Activated T-helper 2 cell treated with anti-CD3 and anti-CD28 coated beads, Interferon-gamma antibody, Interleukin-2, Interleukin-4, amounts not matched to agents 10 μg/mL and 5 μg/mL and 100 μg/mL, durations not matched to agents 14 hours and 24 hours and 36 hours (primary cell): ENCODE measurements at regions not wholly inside any gene's neighbourhood (a gene's known extent, or its start where the extent isn't known, plus 50 kb on each side); places are given as distances from the start of the nearest gene placed in this dataset.
"Not testable (repeated sequence)": the region's sequence is repeated elsewhere in the genome, so short reads cannot be mapped to it uniquely, and the experiment has no call there.

Source experiments
- DNase-seq: peaks from one replicate; pipeline ENCODE4 v3.0.0; 2021; ENCODE audit warnings: low spot score
- H3K27ac Mint-ChIP-seq: one replicate; pipeline ENCODE4 v1.8.0; 2021; ENCODE audit warnings: mixed read lengths
- H3K27me3 Mint-ChIP-seq: one replicate; pipeline ENCODE4 v1.8.0; 2021; ENCODE audit warnings: low read depth, mixed read lengths
- H3K36me3 Mint-ChIP-seq: one replicate; pipeline ENCODE4 v1.8.0; 2021; ENCODE audit warnings: low read depth, mixed read lengths
- H3K4me1 Mint-ChIP-seq: one replicate; pipeline ENCODE4 v1.8.0; 2021; ENCODE audit warnings: low read depth, mixed read lengths
- H3K4me3 Mint-ChIP-seq: one replicate; pipeline ENCODE4 v1.8.0; 2021; ENCODE audit warnings: low read depth, mild to moderate bottlenecking, moderate library complexity, mixed read lengths
- H3K9me3 Mint-ChIP-seq: one replicate; pipeline ENCODE4 v1.8.0; 2021; ENCODE audit warnings: mixed read lengths
- intact Hi-C: fragments of 100-400 bp; cut with micrococcal nuclease; formaldehyde crosslinking; loops from one replicate; pipeline ENCODE4 v1.15.1; 2023

GRCh38 chr2:109669731-109670130, 55.6 kb downstream of the SOWAHC start:
- H3K4me3 Mint-ChIP-seq: no peak overlapping the region
- no peaks in the 10 kb centered on the region for H3K9me3 Mint-ChIP-seq
- peaks cover 13% of the 10 kb centered on the region for H3K27me3 Mint-ChIP-seq
- H3K27ac Mint-ChIP-seq: no peak overlapping the region
- no peaks in the 10 kb centered on the region for H3K36me3 Mint-ChIP-seq
- intact Hi-C loops: no loop called here
- DNase-seq: no peak
- H3K4me1 Mint-ChIP-seq: no peaks in the 10 kb centered on the region

DNA sequence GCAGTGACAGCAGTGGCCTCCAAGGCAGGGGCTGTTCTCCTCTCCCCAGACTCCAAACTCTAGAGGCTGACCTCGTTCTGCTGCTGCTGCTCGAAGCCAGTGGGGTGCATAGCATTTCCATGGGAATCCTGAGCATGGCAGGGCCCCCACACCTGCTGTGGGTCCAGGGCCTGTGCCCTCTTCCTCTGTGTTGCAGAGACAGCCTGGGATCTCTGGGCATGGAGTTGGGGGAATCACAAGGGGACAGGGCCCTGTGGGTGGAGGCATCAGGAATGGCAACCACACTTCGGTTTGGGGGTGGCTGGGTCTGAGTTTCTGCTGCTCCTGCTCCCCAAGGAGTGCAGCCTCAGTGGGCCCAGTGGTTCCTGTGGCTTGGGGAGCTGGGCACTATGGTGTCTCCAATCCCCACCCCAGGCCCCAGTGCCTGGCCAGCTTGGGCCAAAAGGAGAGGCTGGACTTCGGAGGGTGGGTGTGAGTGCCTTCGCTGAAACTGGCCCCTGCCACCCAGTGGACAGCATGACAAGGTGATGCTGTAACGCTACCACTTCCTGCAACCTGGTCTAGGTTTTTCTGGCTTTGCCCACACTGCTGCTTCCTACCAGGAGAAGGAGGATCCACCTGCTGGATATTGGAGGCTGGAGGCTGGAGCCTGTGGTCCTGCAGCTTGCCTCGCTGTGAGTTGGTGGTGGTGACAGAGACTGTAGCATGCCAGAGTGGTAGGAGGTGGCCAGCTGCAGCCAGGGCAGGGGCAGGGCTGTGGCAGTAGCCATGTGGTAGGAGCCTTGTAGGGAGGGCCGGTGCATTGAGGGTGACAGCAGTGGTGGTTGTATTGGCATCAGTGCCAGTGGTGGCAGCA, 56.6 kb downstream of the SOWAHC start:
- no peak for DNase-seq
- intact Hi-C loops: no loop called here
- no peaks in the 10 kb centered on the region for H3K9me3 Mint-ChIP-seq

GRCh38 chr2:109674894-109675534, 60.9 kb downstream of the SOWAHC start:
- Mint-ChIP-seq H3K4me3 (no peak overlapping the region), H3K9me3 (no peaks in the 10 kb centered on the region), H3K36me3 (no peaks in the 10 kb centered on the region), H3K27ac (no peak overlapping the region), H3K27me3 (peaks cover 16% of the 10 kb centered on the region), H3K4me1 (no peaks in the 10 kb centered on the region)
- intact Hi-C loops: no loop called here
- DNase-seq: no peak

More for the DNA sequence above, 56.6 kb downstream of the SOWAHC start:
- H3K4me3 Mint-ChIP-seq: no peak overlapping the region
- no peak overlapping the region for H3K27ac Mint-ChIP-seq
- H3K4me1 Mint-ChIP-seq: no peaks in the 10 kb centered on the region
- peaks cover 13% of the 10 kb centered on the region for H3K27me3 Mint-ChIP-seq
- H3K36me3 Mint-ChIP-seq: no peaks in the 10 kb centered on the region

- no peak overlapping the region for H3K4me3 Mint-ChIP-seq
- H3K4me1 Mint-ChIP-seq: no peaks in the 10 kb centered on the region
- no peaks in the 10 kb centered on the region for H3K9me3 Mint-ChIP-seq
- no peak overlapping the region for H3K27ac Mint-ChIP-seq
- peaks cover 16% of the 10 kb centered on the region for H3K27me3 Mint-ChIP-seq
- intact Hi-C loops: no loop called here
- no peak for DNase-seq
- no peaks in the 10 kb centered on the region for H3K36me3 Mint-ChIP-seq
Measured at GRCh38 chr2:109675666-109676345, 61.6 kb downstream of the SOWAHC start.

DNA sequence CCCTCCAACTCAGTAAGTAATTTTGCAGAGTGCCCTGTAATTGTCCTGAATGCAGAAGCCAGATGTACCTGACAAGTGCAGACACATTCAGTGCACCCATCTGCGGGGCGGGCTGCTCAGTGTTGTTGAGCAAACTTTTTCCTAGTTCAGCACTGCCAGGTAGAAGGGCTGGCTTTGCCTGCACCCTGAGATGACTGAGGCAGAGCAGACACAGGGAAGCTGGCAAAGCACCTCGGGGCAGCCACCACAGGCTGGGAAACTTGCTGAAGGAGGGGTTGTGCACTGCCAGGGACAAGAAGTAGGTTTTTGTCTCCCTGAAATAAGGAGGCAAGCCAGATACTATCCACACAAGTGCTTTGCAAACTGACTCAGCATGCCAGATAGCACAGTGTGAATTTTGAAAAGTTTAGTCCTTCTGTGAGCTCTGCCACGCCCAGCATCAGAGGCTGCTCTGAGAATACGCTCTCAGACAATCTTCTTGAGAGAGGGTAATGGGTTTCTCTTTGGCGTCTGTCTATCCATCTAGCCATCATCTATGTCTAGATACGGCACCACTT, 62.3 kb downstream of the SOWAHC start:
- Mint-ChIP-seq H3K9me3 (no peaks in the 10 kb centered on the region), H3K4me1 (no peaks in the 10 kb centered on the region), H3K27ac (no peak overlapping the region), H3K4me3 (no peak overlapping the region), H3K27me3 (peaks cover 16% of the 10 kb centered on the region), H3K36me3 (no peaks in the 10 kb centered on the region)
- DNase-seq: no peak
- intact Hi-C loops: no loop called here

GRCh38 chr2:109677121-109677731, 63.1 kb downstream of the SOWAHC start:
- DNase-seq, H3K4me3 Mint-ChIP-seq, H3K27ac Mint-ChIP-seq, H3K9me3 Mint-ChIP-seq, H3K36me3 Mint-ChIP-seq, intact Hi-C loops, H3K4me1 Mint-ChIP-seq: not testable (repeated sequence)
- peaks cover 11% of the 10 kb centered on the region for H3K27me3 Mint-ChIP-seq

GRCh38 chr2:109677835-109678580, 63.8 kb downstream of the SOWAHC start:
- Mint-ChIP-seq H3K36me3 (no peaks in the 10 kb centered on the region), H3K9me3 (no peaks in the 10 kb centered on the region)
- no peak for DNase-seq

DNA sequence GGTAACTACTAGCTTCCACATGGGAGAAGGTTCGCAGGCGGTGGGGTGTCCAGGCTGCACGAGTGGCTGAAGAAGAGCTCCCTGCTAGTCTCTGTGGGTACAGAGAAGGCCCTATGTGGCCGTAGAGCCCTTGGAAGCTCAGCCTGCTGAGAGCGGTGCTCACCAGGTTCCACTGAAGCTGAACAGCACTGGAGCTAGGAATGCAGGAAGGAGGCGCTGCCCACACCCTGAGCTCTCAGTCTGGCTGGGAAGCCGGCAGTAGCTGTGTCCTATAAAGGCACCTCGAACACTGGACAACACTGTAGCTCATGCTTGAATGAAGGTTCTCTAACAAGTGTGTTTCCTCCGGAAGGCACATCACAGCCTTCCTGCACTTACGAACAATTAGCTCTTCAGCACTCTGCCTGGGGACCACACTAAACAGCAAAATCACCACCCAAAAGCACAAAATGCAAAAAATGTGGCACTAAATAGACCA, 64.6 kb downstream of the SOWAHC start:
- intact Hi-C loops, H3K27me3 Mint-ChIP-seq, H3K4me3 Mint-ChIP-seq, H3K4me1 Mint-ChIP-seq, DNase-seq, H3K36me3 Mint-ChIP-seq, H3K27ac Mint-ChIP-seq, H3K9me3 Mint-ChIP-seq: not testable (repeated sequence)

More at GRCh38 chr2:109677835-109678580, 63.8 kb downstream of the SOWAHC start:
- Mint-ChIP-seq H3K4me1 (no peaks in the 10 kb centered on the region), H3K4me3 (no peak overlapping the region), H3K27me3 (peaks cover 8% of the 10 kb centered on the region), H3K27ac (no peak overlapping the region)
- intact Hi-C loops: no loop called here

- Mint-ChIP-seq H3K4me3 (no peak overlapping the region), H3K9me3 (no peaks in the 10 kb centered on the region), H3K27ac (no peak overlapping the region), H3K4me1 (no peaks in the 10 kb centered on the region), H3K27me3 (peaks cover 3% of the 10 kb centered on the region), H3K36me3 (no peaks in the 10 kb centered on the region)
- no peak for DNase-seq
- intact Hi-C loops: no loop called here
Measured at GRCh38 chr2:109679225-109679624, 65.1 kb downstream of the SOWAHC start.

- Mint-ChIP-seq H3K9me3 (no peaks in the 10 kb centered on the region), H3K27ac (no peak overlapping the region), H3K27me3 (peaks cover 3% of the 10 kb centered on the region), H3K36me3 (no peaks in the 10 kb centered on the region), H3K4me1 (no peaks in the 10 kb centered on the region), H3K4me3 (no peak overlapping the region)
- no peak for DNase-seq
- intact Hi-C loops: no loop called here
Measured at GRCh38 chr2:109679626-109680025, 65.5 kb downstream of the SOWAHC start.

- H3K27me3 Mint-ChIP-seq: peaks cover 3% of the 10 kb centered on the region
- H3K9me3 Mint-ChIP-seq: no peaks in the 10 kb centered on the region
- no peak overlapping the region for H3K27ac Mint-ChIP-seq
Measured at GRCh38 chr2:109680523-109681297, 66.5 kb downstream of the SOWAHC start.

More at GRCh38 chr2:109680523-109681297, 66.5 kb downstream of the SOWAHC start:
- no peaks in the 10 kb centered on the region for H3K36me3 Mint-ChIP-seq
- no peak for DNase-seq
- H3K4me3 Mint-ChIP-seq: no peak overlapping the region
- intact Hi-C loops: no loop called here
- H3K4me1 Mint-ChIP-seq: no peaks in the 10 kb centered on the region
